ENCODE measurements at regions not wholly inside any gene's neighbourhood (a gene's known extent, or its start where the extent isn't known, plus 50 kb on each side); places are given as distances from the start of the nearest gene placed in this dataset.
A peak's percentile ranks its signal among the peaks of the same experiment; 100 is the strongest.

- DNase-seq, result peak; percentile 18
- no peak overlapping the region for H2BK120ac ChIP-seq (ENCODE audit: low read depth, low read length, poor library complexity, severe bottlenecking)
- Mint-ChIP-seq H3K9me3 (no peaks in the 10 kb centered on the region; a peak in 1 of 5 replicates), H3K4me3 (no peak overlapping the region), H3K36me3 (ENCODE audit: insufficient read depth in 1 of 3, low read depth in 3 of 3) (no peaks in the 10 kb centered on the region), H3K27ac (no peak overlapping the region), H3K4me1 (peaks cover 0 to 5% of the 10 kb centered on the region in 2 experiments; a peak in 1 of 4 replicates), H3K27me3 (ENCODE audit: low read depth) (no peaks in the 10 kb centered on the region; the same call in 1 of the 2 replicates)
- H2AFZ ChIP-seq (ENCODE audit: low read length), result no peak overlapping the region
- H3K4ac ChIP-seq (ENCODE audit: low read depth, low read length), result no peak overlapping the region
- no peaks in the 10 kb centered on the region for H3K27me3 ChIP-seq (ENCODE audit: insufficient read depth, low read length)
- no peak overlapping the region for H3T11ph ChIP-seq (ENCODE audit: low read length)
- H3K18ac ChIP-seq (ENCODE audit: insufficient read length, low read depth, low read length), result no peak overlapping the region
- H2BK12ac ChIP-seq (ENCODE audit: insufficient read length, low read depth, low read length), result no peak overlapping the region
- no peak overlapping the region for H4K5ac ChIP-seq (ENCODE audit: insufficient read length, low read depth, low read length)
- no peaks in the 10 kb centered on the region for H3K4me1 ChIP-seq (ENCODE audit: insufficient read depth, low read length)
- no peaks in the 10 kb centered on the region for H3K9me3 ChIP-seq (ENCODE audit: control insufficient read depth, low read depth, low read length)
- H3K14ac ChIP-seq (ENCODE audit: insufficient read depth, low read length), result no peak overlapping the region; the same call in 1 of the 2 replicates
- H2BK5ac ChIP-seq (ENCODE audit: insufficient read length, low read length), result no peak overlapping the region
- no peak overlapping the region for H4K8ac ChIP-seq (replicated peaks; ENCODE audit: insufficient read length, low read depth, low read length)
- H3K23me2 ChIP-seq (ENCODE audit: insufficient read length, low read depth, low read length, poor library complexity, severe bottlenecking), result no peaks in the 10 kb centered on the region
- H3K4me2 ChIP-seq (ENCODE audit: insufficient read depth, insufficient read length, low read length), result no peak overlapping the region
- H2AK5ac ChIP-seq (ENCODE audit: insufficient read length, low read length), result no peak overlapping the region
- H2BK20ac ChIP-seq (ENCODE audit: low read depth, low read length, poor library complexity, severe bottlenecking), result no peak overlapping the region
- no peak for TF ChIP-seq CTCF (conservative IDR thresholded peaks at IDR 0.05)
- H4K91ac ChIP-seq (ENCODE audit: insufficient read length, low read depth, low read length), result no peak overlapping the region
- H3K79me2 ChIP-seq (ENCODE audit: insufficient read depth, low read length), result no peaks in the 10 kb centered on the region
- no CpG with 5 or more reads among the region's 12 CpGs for WGBS (ENCODE audit: extremely low coverage, insufficient read length, low lambda C conversion rate)
- H2BK15ac ChIP-seq (ENCODE audit: low read depth, low read length), result no peak overlapping the region
- no peak overlapping the region for H3K56ac ChIP-seq (ENCODE audit: insufficient read length, low read depth, low read length)
- H3K27ac ChIP-seq (ENCODE audit: insufficient read length, low read depth, low read length), result no peak overlapping the region
- no peaks in the 10 kb centered on the region for H4K20me1 ChIP-seq (ENCODE audit: control insufficient read depth, insufficient read depth, insufficient read length)
- H3K9ac ChIP-seq (ENCODE audit: extremely low read depth, insufficient read length, low read length), result no peak overlapping the region
- H3K23ac ChIP-seq (ENCODE audit: insufficient read length, low read depth, low read length), result no peak overlapping the region
- no peaks in the 10 kb centered on the region for H3K79me1 ChIP-seq (ENCODE audit: insufficient read depth, low read depth, low read length, poor library complexity, severe bottlenecking)
Observed at GRCh38 chr10:42992156-42992956, 84.5 kb upstream of the RET start.

Measured in H9 (cell line).